ENCODE measurements at regions not wholly inside any gene's neighbourhood (a gene's known extent, or its start where the extent isn't known, plus 50 kb on each side); places are given as distances from the start of the nearest gene placed in this dataset.

GRCh38 chr12:124688356-124688992, 121.1 kb upstream of the NCOR2 start:
- Histone ChIP-seq H3K9ac (ENCODE audit: extremely low read depth, insufficient read length, low read length) (no peak overlapping the region), H3K79me1 (ENCODE audit: insufficient read depth, low read depth, low read length, poor library complexity, severe bottlenecking) (no peaks in the 10 kb centered on the region), H3K23me2 (ENCODE audit: insufficient read length, low read depth, low read length, poor library complexity, severe bottlenecking) (no peaks in the 10 kb centered on the region), H2AK5ac (ENCODE audit: insufficient read length, low read length) (no peak overlapping the region), H4K20me1 (ENCODE audit: control insufficient read depth, insufficient read depth, insufficient read length) (no peaks in the 10 kb centered on the region), H3K4me1 (ENCODE audit: insufficient read depth, low read length) (no peaks in the 10 kb centered on the region; the same call in 1 of the 2 replicates), H2BK15ac (ENCODE audit: low read depth, low read length) (no peak overlapping the region), H3K9me3 (ENCODE audit: control insufficient read depth, low read depth, low read length) (no peaks in the 10 kb centered on the region), H3K4ac (ENCODE audit: low read depth, low read length) (no peak overlapping the region), H2BK12ac (ENCODE audit: insufficient read length, low read depth, low read length) (no peak overlapping the region), H2BK20ac (ENCODE audit: low read depth, low read length, poor library complexity, severe bottlenecking) (no peak overlapping the region), H3K23ac (ENCODE audit: insufficient read length, low read depth, low read length) (no peak overlapping the region), H2AFZ (ENCODE audit: low read length) (no peak overlapping the region), H3K79me2 (ENCODE audit: insufficient read depth, low read length) (no peaks in the 10 kb centered on the region), H3K18ac (ENCODE audit: insufficient read length, low read depth, low read length) (no peak overlapping the region), H3K27ac (ENCODE audit: insufficient read length, low read depth, low read length) (no peak overlapping the region), H4K8ac (replicated peaks; ENCODE audit: insufficient read length, low read depth, low read length) (no peak overlapping the region), H3K56ac (ENCODE audit: insufficient read length, low read depth, low read length) (no peak overlapping the region), H2BK120ac (ENCODE audit: low read depth, low read length, poor library complexity, severe bottlenecking) (no peak overlapping the region), H4K91ac (ENCODE audit: insufficient read length, low read depth, low read length) (no peak overlapping the region), H3T11ph (ENCODE audit: low read length) (no peak overlapping the region), H3K14ac (ENCODE audit: insufficient read depth, low read length) (no peak overlapping the region), H3K4me2 (ENCODE audit: insufficient read depth, insufficient read length, low read length) (no peak overlapping the region), H2BK5ac (ENCODE audit: insufficient read length, low read length) (no peak overlapping the region), H3K27me3 (ENCODE audit: insufficient read depth, low read length) (peaks cover 2% of the 10 kb centered on the region; the same call in 1 of the 2 replicates), H4K5ac (ENCODE audit: insufficient read length, low read depth, low read length) (no peak overlapping the region)
- Mint-ChIP-seq H3K9me3 (peaks cover 5 to 10% of the 10 kb centered on the region in 2 experiments; a peak in 4 of 5 replicates), H3K27me3 (ENCODE audit: low read depth) (peaks cover 2% of the 10 kb centered on the region), H3K27ac (no peak overlapping the region), H3K4me1 (peaks cover 31 to 35% of the 10 kb centered on the region in 2 experiments), H3K36me3 (ENCODE audit: insufficient read depth in 1 of 3, low read depth in 3 of 3) (no peaks in the 10 kb centered on the region; a peak in 1 of 7 replicates), H3K4me3 (no peak overlapping the region)
- TF ChIP-seq CTCF (conservative IDR thresholded peaks at IDR 0.05), result no peak
- no peak for DNase-seq
- no CpG with 5 or more reads among the region's 6 CpGs for WGBS (ENCODE audit: extremely low coverage, insufficient read length, low lambda C conversion rate)

Data from H9 (cell line).